NB4 (cell line): ENCODE measurements at regions not wholly inside any gene's neighbourhood (a gene's known extent, or its start where the extent isn't known, plus 50 kb on each side); places are given as distances from the start of the nearest gene placed in this dataset.

ENCODE experiments used
- POLR2A ChIP-seq: IDR thresholded peaks from 2 replicates; pipeline ENCODE4 v1.6.1; 2011; ENCODE audit warnings: mild to moderate bottlenecking; ENCODE audit not compliant: insufficient read length; ENCODE audit errors: extremely low read depth
- TF ChIP-seq, protein P1 (sequence below): IDR thresholded peaks from one replicate; pipeline ENCODE4 v1.5.1; 2012; ENCODE audit warnings: low read depth, low read length

DNA sequence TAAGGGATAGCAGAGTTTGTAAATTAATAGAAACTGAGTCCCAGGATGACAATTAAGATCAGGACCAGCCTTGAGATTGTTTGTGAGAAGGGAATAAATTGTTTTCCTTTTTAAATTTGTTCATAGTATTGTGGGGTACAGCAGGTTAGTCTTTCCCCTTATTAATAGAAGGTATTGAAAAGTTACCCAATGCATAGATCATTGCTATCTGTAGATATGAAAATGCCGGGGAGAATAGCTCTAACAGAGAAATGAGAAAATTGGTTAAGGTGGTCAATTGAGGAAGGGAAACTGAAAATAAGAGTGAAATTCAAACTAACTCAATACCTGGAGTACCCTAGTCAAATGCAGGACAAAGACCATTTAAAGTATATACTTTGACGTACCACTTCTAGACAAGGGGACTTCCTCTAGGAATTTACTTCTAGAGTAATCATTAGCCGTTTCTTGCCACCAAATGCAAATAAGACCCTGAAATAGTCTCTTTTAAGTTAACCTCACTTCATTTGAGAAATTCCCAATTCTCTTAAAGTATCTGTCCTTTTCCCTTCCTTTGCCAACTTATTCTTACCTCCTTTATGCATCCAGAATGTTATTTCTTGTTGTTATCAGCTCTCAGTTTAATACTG is 1224.4 kb upstream of the LRRTM1 start:
- TF ChIP-seq, protein P1, sequence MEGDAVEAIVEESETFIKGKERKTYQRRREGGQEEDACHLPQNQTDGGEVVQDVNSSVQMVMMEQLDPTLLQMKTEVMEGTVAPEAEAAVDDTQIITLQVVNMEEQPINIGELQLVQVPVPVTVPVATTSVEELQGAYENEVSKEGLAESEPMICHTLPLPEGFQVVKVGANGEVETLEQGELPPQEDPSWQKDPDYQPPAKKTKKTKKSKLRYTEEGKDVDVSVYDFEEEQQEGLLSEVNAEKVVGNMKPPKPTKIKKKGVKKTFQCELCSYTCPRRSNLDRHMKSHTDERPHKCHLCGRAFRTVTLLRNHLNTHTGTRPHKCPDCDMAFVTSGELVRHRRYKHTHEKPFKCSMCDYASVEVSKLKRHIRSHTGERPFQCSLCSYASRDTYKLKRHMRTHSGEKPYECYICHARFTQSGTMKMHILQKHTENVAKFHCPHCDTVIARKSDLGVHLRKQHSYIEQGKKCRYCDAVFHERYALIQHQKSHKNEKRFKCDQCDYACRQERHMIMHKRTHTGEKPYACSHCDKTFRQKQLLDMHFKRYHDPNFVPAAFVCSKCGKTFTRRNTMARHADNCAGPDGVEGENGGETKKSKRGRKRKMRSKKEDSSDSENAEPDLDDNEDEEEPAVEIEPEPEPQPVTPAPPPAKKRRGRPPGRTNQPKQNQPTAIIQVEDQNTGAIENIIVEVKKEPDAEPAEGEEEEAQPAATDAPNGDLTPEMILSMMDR = no peak
- no peak for TF ChIP-seq POLR2A
